ENCODE measurements at regions not wholly inside any gene's neighbourhood (a gene's known extent, or its start where the extent isn't known, plus 50 kb on each side); places are given as distances from the start of the nearest gene placed in this dataset.

DNA sequence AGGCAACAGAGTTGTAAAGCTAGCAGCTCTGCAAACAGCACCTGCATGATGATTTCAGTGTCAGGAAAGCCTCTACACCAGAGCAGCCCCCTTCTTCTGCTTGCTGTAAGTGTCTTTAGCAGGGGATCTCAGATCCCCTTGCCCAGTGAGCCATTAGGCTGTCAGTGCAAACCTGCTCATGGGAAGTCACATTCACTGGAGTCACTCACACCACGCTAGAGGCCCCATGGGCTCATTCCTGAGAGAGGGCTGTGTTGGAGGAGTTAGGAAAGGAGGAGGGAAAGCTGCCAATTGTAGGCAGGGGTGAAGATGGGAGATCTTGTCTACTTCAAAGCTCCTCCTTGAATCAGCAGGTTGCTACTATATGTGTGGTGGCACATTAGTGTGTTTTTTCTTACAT is 275.2 kb downstream of the SMARCA2 start:
- Histone ChIP-seq H3K27me3 (ENCODE audit: control insufficient read depth, insufficient read depth, low read length) (no peaks in the 10 kb centered on the region), H3K79me2 (ENCODE audit: control insufficient read depth, insufficient read depth, low read length) (no peaks in the 10 kb centered on the region), H3K27ac (ENCODE audit: insufficient read depth, low read length) (no peak overlapping the region), H4K20me1 (ENCODE audit: control insufficient read depth, extremely low read depth, insufficient read depth, low read length) (no peaks in the 10 kb centered on the region), H3K4me2 (ENCODE audit: extremely low read depth, insufficient read depth, low read length) (no peak overlapping the region), H3K9ac (ENCODE audit: insufficient read depth, low read length) (no peak overlapping the region), H2AFZ (ENCODE audit: low read length) (no peak overlapping the region), H3K4me1 (ENCODE audit: control insufficient read depth, extremely low read depth, insufficient read depth, low read length) (no peaks in the 10 kb centered on the region), H3K4me3 (replicated peaks in 1 of 4; ENCODE audit: control extremely low read depth in 1 of 4, insufficient read depth in 1 of 4, low read depth in 3 of 4, low read length in 4 of 4) (no peak overlapping the region), H3K9me3 (ENCODE audit: control insufficient read depth, insufficient read depth, low read depth, low read length) (no peaks in the 10 kb centered on the region), H3K36me3 (ENCODE audit: control insufficient read depth, insufficient read depth, low read length) (no peaks in the 10 kb centered on the region)
- DNase-seq (ENCODE audit: low read depth in 2 of 2): no peak
- TF ChIP-seq EZH2 (IDR thresholded peaks at IDR 0.05; ENCODE audit: low read length, missing control alignments): no peak
- TF ChIP-seq, protein P1, sequence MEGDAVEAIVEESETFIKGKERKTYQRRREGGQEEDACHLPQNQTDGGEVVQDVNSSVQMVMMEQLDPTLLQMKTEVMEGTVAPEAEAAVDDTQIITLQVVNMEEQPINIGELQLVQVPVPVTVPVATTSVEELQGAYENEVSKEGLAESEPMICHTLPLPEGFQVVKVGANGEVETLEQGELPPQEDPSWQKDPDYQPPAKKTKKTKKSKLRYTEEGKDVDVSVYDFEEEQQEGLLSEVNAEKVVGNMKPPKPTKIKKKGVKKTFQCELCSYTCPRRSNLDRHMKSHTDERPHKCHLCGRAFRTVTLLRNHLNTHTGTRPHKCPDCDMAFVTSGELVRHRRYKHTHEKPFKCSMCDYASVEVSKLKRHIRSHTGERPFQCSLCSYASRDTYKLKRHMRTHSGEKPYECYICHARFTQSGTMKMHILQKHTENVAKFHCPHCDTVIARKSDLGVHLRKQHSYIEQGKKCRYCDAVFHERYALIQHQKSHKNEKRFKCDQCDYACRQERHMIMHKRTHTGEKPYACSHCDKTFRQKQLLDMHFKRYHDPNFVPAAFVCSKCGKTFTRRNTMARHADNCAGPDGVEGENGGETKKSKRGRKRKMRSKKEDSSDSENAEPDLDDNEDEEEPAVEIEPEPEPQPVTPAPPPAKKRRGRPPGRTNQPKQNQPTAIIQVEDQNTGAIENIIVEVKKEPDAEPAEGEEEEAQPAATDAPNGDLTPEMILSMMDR (conservative IDR thresholded peaks at IDR 0.05 in 1 of 2, IDR thresholded peaks at IDR 0.05 in 1 of 2; ENCODE audit: low read depth in 1 of 2, low read length in 2 of 2): no peak

DNA sequence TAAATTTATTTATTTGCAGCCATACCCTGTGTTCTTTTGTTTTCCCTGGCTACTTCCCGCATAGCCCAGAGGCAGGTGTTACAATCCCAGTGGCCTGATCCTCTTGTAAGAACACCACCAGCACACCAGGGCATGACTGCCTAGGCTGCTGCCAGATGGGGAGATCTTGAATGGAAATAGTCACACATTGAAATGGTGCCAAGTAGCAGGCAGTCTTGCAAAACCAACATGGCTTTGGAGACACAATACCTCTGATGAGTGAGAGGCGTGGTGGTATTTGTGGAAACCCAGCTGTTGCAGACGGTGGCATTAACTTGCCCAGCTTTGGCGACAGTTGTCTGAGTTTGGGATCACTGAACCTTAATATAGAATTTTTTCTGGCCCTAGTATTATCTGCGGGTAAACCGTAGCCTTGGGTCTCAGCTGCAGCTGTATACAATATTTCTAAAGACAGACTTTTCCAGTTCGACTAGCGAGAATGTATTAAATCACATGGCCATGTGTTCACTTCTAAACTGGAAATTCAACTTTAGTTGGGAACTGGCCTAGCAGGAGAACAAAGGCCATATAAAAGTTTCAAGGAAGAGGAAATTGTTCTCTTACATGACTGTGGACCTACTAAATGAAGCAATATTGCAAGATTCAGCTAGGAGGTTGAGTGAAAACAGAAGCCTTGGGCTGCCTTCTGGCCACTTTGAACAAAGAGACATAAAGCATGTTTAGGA is 277.0 kb downstream of the SMARCA2 start:
- Histone ChIP-seq H3K9ac (ENCODE audit: insufficient read depth, low read length) (no peak overlapping the region), H3K9me3 (ENCODE audit: control insufficient read depth, insufficient read depth, low read depth, low read length) (no peaks in the 10 kb centered on the region), H3K4me1 (ENCODE audit: control insufficient read depth, extremely low read depth, insufficient read depth, low read length) (no peaks in the 10 kb centered on the region), H3K4me3 (replicated peaks in 1 of 4; ENCODE audit: control extremely low read depth in 1 of 4, insufficient read depth in 1 of 4, low read depth in 3 of 4, low read length in 4 of 4) (no peak overlapping the region), H2AFZ (ENCODE audit: low read length) (no peak overlapping the region), H3K4me2 (ENCODE audit: extremely low read depth, insufficient read depth, low read length) (no peak overlapping the region), H3K27me3 (ENCODE audit: control insufficient read depth, insufficient read depth, low read length) (no peaks in the 10 kb centered on the region), H3K36me3 (ENCODE audit: control insufficient read depth, insufficient read depth, low read length) (no peaks in the 10 kb centered on the region), H3K79me2 (ENCODE audit: control insufficient read depth, insufficient read depth, low read length) (no peaks in the 10 kb centered on the region), H3K27ac (ENCODE audit: insufficient read depth, low read length) (no peak overlapping the region), H4K20me1 (ENCODE audit: control insufficient read depth, extremely low read depth, insufficient read depth, low read length) (no peaks in the 10 kb centered on the region)
- TF ChIP-seq, protein P1 (conservative IDR thresholded peaks at IDR 0.05 in 1 of 2, IDR thresholded peaks at IDR 0.05 in 1 of 2; ENCODE audit: low read depth in 1 of 2, low read length in 2 of 2): no peak
- TF ChIP-seq EZH2 (IDR thresholded peaks at IDR 0.05; ENCODE audit: low read length, missing control alignments): no peak
- peak; percentile 13 to 21 for DNase-seq (ENCODE audit: low read depth in 2 of 2)

DNA sequence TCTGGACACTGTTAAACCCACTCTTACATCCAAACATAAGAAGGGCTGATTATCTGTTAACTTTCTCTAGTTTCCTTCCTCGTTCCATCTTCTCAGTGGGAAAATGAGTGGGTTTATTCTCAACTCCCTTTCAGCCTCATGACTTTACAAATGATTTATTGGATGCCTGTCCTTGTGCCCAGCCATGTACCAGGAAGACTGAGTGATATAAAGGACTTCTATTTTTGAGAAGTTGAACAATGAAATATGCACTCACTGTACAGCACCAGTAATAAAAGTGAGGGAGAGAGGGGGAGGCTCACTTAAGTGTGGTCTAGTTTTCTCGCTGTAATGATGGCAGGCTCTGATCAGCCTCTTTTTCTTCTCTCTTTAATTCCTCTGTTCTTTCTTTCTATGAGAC is 277.6 kb downstream of the SMARCA2 start:
- no peak for TF ChIP-seq EZH2 (IDR thresholded peaks at IDR 0.05; ENCODE audit: low read length, missing control alignments)
- TF ChIP-seq, protein P1 (conservative IDR thresholded peaks at IDR 0.05 in 1 of 2, IDR thresholded peaks at IDR 0.05 in 1 of 2; ENCODE audit: low read depth in 1 of 2, low read length in 2 of 2): no peak
- Histone ChIP-seq H3K4me2 (ENCODE audit: extremely low read depth, insufficient read depth, low read length) (no peak overlapping the region), H3K9me3 (ENCODE audit: control insufficient read depth, insufficient read depth, low read depth, low read length) (no peaks in the 10 kb centered on the region), H3K36me3 (ENCODE audit: control insufficient read depth, insufficient read depth, low read length) (no peaks in the 10 kb centered on the region), H3K4me1 (ENCODE audit: control insufficient read depth, extremely low read depth, insufficient read depth, low read length) (no peaks in the 10 kb centered on the region), H3K4me3 (replicated peaks in 1 of 4; ENCODE audit: control extremely low read depth in 1 of 4, insufficient read depth in 1 of 4, low read depth in 3 of 4, low read length in 4 of 4) (no peak overlapping the region), H3K27me3 (ENCODE audit: control insufficient read depth, insufficient read depth, low read length) (no peaks in the 10 kb centered on the region), H3K27ac (ENCODE audit: insufficient read depth, low read length) (no peak overlapping the region), H3K9ac (ENCODE audit: insufficient read depth, low read length) (no peak overlapping the region), H3K79me2 (ENCODE audit: control insufficient read depth, insufficient read depth, low read length) (no peaks in the 10 kb centered on the region), H2AFZ (ENCODE audit: low read length) (no peak overlapping the region), H4K20me1 (ENCODE audit: control insufficient read depth, extremely low read depth, insufficient read depth, low read length) (no peaks in the 10 kb centered on the region)
- no peak for DNase-seq (ENCODE audit: low read depth in 2 of 2)

Measured in fibroblast of lung (primary cell).